ENCODE measurements at regions not wholly inside any gene's neighbourhood (a gene's known extent, or its start where the extent isn't known, plus 50 kb on each side); places are given as distances from the start of the nearest gene placed in this dataset.

DNA sequence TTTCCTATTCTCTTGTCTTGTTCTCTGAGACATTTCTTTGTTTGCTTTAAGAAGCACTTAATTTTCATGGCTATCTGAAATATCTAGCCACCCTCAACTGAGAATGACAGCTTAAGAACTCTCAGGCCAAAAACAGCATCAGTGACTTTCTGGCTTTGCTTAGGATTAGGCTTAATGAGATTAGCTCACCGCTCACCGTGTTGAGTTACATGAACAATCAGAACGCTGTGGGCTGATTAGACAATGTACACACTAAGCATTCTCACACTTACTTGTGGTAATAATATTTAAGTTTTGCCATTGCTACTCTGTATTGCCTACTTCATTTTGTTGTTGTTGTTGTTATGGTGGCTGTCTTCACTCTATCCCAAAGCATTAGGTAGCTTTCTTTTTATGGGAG, 1283.6 kb downstream of the UQCRFS1 start:
- no peak overlapping the region for H3K4me3 ChIP-seq (ENCODE audit: low read depth, low read length)
- no peak for DNase-seq (ENCODE audit: low read depth)
- TF ChIP-seq MYC (IDR thresholded peaks at IDR 0.05; ENCODE audit: low read depth, low read length) = no peak
- no peak for TF ChIP-seq CTCF (IDR thresholded peaks at IDR 0.05; ENCODE audit: low read depth, low read length)
- no peak for TF ChIP-seq POLR2A (IDR thresholded peaks at IDR 0.05; ENCODE audit: extremely low read depth, insufficient read length)
- TF ChIP-seq MAX (IDR thresholded peaks at IDR 0.05; ENCODE audit: low read depth, low read length) = no peak

DNA sequence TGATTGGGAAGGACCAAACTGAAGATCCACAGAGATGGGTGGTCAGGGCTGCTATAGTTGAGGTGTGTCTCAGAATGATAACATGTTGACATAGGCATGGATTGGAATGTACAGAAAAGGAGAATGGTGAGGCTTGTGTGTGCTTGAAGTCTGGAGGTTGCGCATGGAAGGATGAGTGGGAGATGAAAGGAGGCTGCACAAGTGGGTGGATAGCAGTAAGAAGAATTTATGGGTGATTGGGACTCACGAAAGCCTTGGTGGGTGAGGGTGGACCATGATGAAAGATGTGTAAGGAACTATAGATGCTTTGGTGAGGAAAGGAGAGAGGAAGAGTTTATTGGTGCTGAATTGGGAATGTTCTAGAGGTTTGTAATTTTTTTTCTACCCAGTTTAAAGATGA, 1287.7 kb downstream of the UQCRFS1 start:
- H3K4me3 ChIP-seq (ENCODE audit: low read depth, low read length) = no peak overlapping the region
- TF ChIP-seq POLR2A (IDR thresholded peaks at IDR 0.05; ENCODE audit: extremely low read depth, insufficient read length) = no peak
- no peak for TF ChIP-seq MYC (IDR thresholded peaks at IDR 0.05; ENCODE audit: low read depth, low read length)
- no peak for TF ChIP-seq MAX (IDR thresholded peaks at IDR 0.05; ENCODE audit: low read depth, low read length)
- TF ChIP-seq CTCF (IDR thresholded peaks at IDR 0.05; ENCODE audit: low read depth, low read length) = no peak
- DNase-seq (ENCODE audit: low read depth) = no peak

- H3K4me3 ChIP-seq (ENCODE audit: low read depth, low read length) = no peak overlapping the region
- DNase-seq (ENCODE audit: low read depth) = no peak
- TF ChIP-seq MAX (IDR thresholded peaks at IDR 0.05; ENCODE audit: low read depth, low read length) (no peak), MYC (IDR thresholded peaks at IDR 0.05; ENCODE audit: low read depth, low read length) (no peak), CTCF (IDR thresholded peaks at IDR 0.05; ENCODE audit: low read depth, low read length) (no peak), POLR2A (IDR thresholded peaks at IDR 0.05; ENCODE audit: extremely low read depth, insufficient read length) (no peak)
Measured at GRCh38 chr19:27922970-27923369, 1290.0 kb downstream of the UQCRFS1 start.

GRCh38 chr19:27920774-27921173, 1292.2 kb downstream of the UQCRFS1 start:
- no peak overlapping the region for H3K4me3 ChIP-seq (ENCODE audit: low read depth, low read length)
- no peak for DNase-seq (ENCODE audit: low read depth)
- TF ChIP-seq CTCF (IDR thresholded peaks at IDR 0.05; ENCODE audit: low read depth, low read length) = no peak
- no peak for TF ChIP-seq MYC (IDR thresholded peaks at IDR 0.05; ENCODE audit: low read depth, low read length)
- no peak for TF ChIP-seq MAX (IDR thresholded peaks at IDR 0.05; ENCODE audit: low read depth, low read length)
- no peak for TF ChIP-seq POLR2A (IDR thresholded peaks at IDR 0.05; ENCODE audit: extremely low read depth, insufficient read length)

- no peak for DNase-seq (ENCODE audit: low read depth)
- TF ChIP-seq POLR2A (IDR thresholded peaks at IDR 0.05; ENCODE audit: extremely low read depth, insufficient read length) (no peak), CTCF (IDR thresholded peaks at IDR 0.05; ENCODE audit: low read depth, low read length) (no peak), MYC (IDR thresholded peaks at IDR 0.05; ENCODE audit: low read depth, low read length) (no peak), MAX (IDR thresholded peaks at IDR 0.05; ENCODE audit: low read depth, low read length) (no peak)
- no peak overlapping the region for H3K4me3 ChIP-seq (ENCODE audit: low read depth, low read length)
Measured at GRCh38 chr19:27918818-27919217, 1294.1 kb downstream of the UQCRFS1 start.
